GM12878 (cell line): ENCODE measurements at regions not wholly inside any gene's neighbourhood (a gene's known extent, or its start where the extent isn't known, plus 50 kb on each side); places are given as distances from the start of the nearest gene placed in this dataset.

Experiments used
- ATAC-seq: fragments of 200-7000 bp; cut with Tn5 transposase; 3 replicates; pipeline ENCODE4 v1.9.1; 2020; ENCODE audit warnings: mild to moderate bottlenecking, moderate library complexity
- BruUV-seq: library from RNA; stranded (reverse); fragments of 400-500 nt; replicated peaks from 2 replicates; lab custom pipeline; 2021; lab: Mats Ljungman, UMichigan
- CTCF ChIA-PET: fragments of 300-600 bp; sonication (Branson Sonifier 250); formaldehyde crosslinking; extraction: SDS; loops from one replicate; lab custom pipeline; 2021; ENCODE audit warnings: inconsistent platforms; lab: Yijun Ruan, JAX
- POLR2A ChIA-PET: fragments of 350-600 bp; formaldehyde crosslinking; extraction: SDS; loops from one replicate; lab custom pipeline; 2021; ENCODE audit warnings: inconsistent platforms; lab: Charles Lee
- RAD21 ChIA-PET: fragments of 300-600 bp; sonication (Branson Sonifier 250); formaldehyde crosslinking; loops from one replicate; lab custom pipeline; 2023; ENCODE audit warnings: antibody characterized with exemption; ENCODE audit not compliant: unreplicated experiment; lab: Charles Lee
- SMC1A ChIA-PET: fragments of 300-600 bp; sonication (Branson Sonifier 250); formaldehyde crosslinking; loops from one replicate; lab custom pipeline; 2023; ENCODE audit not compliant: unreplicated experiment, uncharacterized antibody; lab: Charles Lee
- DNase-seq: peaks from one replicate; pipeline ENCODE4 v3.0.0-alpha.2; 2011; ENCODE audit warnings: low read depth, low spot score
- FAIRE-seq: peaks from 3 replicates; lab custom pipeline; 2011; peaks lifted over from hg19 to GRCh38; lab: Jason Lieb, UNC
- H2AFZ ChIP-seq: 2 replicates; pipeline ENCODE4 v1.6.0; 2011; ENCODE audit warnings: low read depth, low read length, control low read depth; ENCODE audit not compliant: control insufficient read depth
- H3K27ac ChIP-seq: 2 replicates; pipeline ENCODE4 v1.5.1; 2011; ENCODE audit warnings: control low read depth; ENCODE audit not compliant: control insufficient read depth, insufficient read depth
- H3K27me3 ChIP-seq, 2 experiments: replicated peaks in 1 of 2; 2 replicates each; pipeline versions ENCODE4 v1.6.0 to v1.6.1; 2011; ENCODE audit warnings: low read length in 1 of 2; ENCODE audit not compliant: control insufficient read depth in 2 of 2, insufficient read depth in 2 of 2
- H3K36me3 ChIP-seq, 2 experiments: 2 replicates each; pipeline ENCODE4 v1.5.1; 2011; ENCODE audit warnings: low read length in 1 of 2; ENCODE audit not compliant: control insufficient read depth in 2 of 2, insufficient read depth in 2 of 2
- H3K4me1 ChIP-seq: 2 replicates; pipeline ENCODE4 v1.6.1; 2011; ENCODE audit warnings: mild to moderate bottlenecking, low read length, moderate library complexity, mixed read lengths; ENCODE audit not compliant: control insufficient read depth, insufficient read depth
- H3K4me2 ChIP-seq: 2 replicates; pipeline ENCODE4 v1.6.0; 2011; ENCODE audit warnings: control low read depth; ENCODE audit not compliant: control insufficient read depth, insufficient read depth
- H3K4me3 ChIP-seq: fragments of 200-600 bp; sonication (generic); 2 replicates; pipeline ENCODE4 v1.5.1; 2016
- H3K79me2 ChIP-seq: 2 replicates; pipeline ENCODE4 v1.6.0; 2011; ENCODE audit warnings: low read length; ENCODE audit not compliant: control insufficient read depth, insufficient read depth
- H3K9ac ChIP-seq: 2 replicates; pipeline ENCODE4 v1.8.0; 2011; ENCODE audit warnings: low read length, control low read depth, mixed read lengths; ENCODE audit not compliant: control insufficient read depth, insufficient read depth
- H3K9me3 ChIP-seq: replicated peaks from 3 replicates; pipeline ENCODE4 v1.5.1; 2011; ENCODE audit warnings: mild to moderate bottlenecking, low read length; ENCODE audit not compliant: control insufficient read depth, insufficient read depth
- H4K20me1 ChIP-seq: 2 replicates; pipeline ENCODE4 v1.6.0; 2011; ENCODE audit not compliant: control insufficient read depth, insufficient read depth
- E4F1 ChIP-seq: fragments of 450-650 bp; IDR thresholded peaks from 2 replicates; pipeline ENCODE4 v1.6.1; 2018; ENCODE audit warnings: borderline replicate concordance, mild to moderate bottlenecking; ENCODE audit not compliant: partially characterized antibody
- FOS ChIP-seq: IDR thresholded peaks from 3 replicates; pipeline ENCODE4 v1.6.1; 2011; ENCODE audit warnings: borderline replicate concordance; ENCODE audit not compliant: insufficient read length; ENCODE audit errors: extremely low read depth
- HCFC1 ChIP-seq: fragments of 150-350 bp; IDR thresholded peaks from 2 replicates; pipeline ENCODE4 v1.6.1; 2014; ENCODE audit warnings: low read length
- HSF1 ChIP-seq: fragments of 150-350 bp; IDR thresholded peaks from 2 replicates; pipeline ENCODE4 v1.6.1; 2014; ENCODE audit warnings: mild to moderate bottlenecking, low read depth, low read length
- IRF3 ChIP-seq: fragments of 450-650 bp; IDR thresholded peaks from 2 replicates; pipeline ENCODE4 v1.6.1; 2014; ENCODE audit warnings: mild to moderate bottlenecking
- POU2F2 ChIP-seq: IDR thresholded peaks from 3 replicates; pipeline ENCODE4 v1.6.1; 2011; ENCODE audit warnings: low read depth, mild to moderate bottlenecking, low read length, borderline replicate concordance
- SRF ChIP-seq, 2 experiments: IDR thresholded peaks; 2 replicates each; pipeline ENCODE4 v1.6.1; 2011; ENCODE audit warnings: low read depth in 2 of 2, low read length in 2 of 2, mild to moderate bottlenecking in 1 of 2, moderate library complexity in 1 of 2
- TCF3 ChIP-seq: IDR thresholded peaks from 2 replicates; pipeline ENCODE4 v1.6.1; 2012; ENCODE audit warnings: low read depth, mild to moderate bottlenecking, low read length, borderline replicate concordance; ENCODE audit not compliant: insufficient read depth
- ZBED1 ChIP-seq: IDR thresholded peaks from 2 replicates; pipeline ENCODE4 v1.6.1; 2016; ENCODE audit warnings: borderline replicate concordance
- ZNF217 ChIP-seq: fragments of 450-650 bp; IDR thresholded peaks from 2 replicates; pipeline ENCODE4 v1.6.1; 2017; ENCODE audit warnings: antibody characterized with exemption, mild to moderate bottlenecking
- ZNF384 ChIP-seq: IDR thresholded peaks from 2 replicates; pipeline ENCODE4 v1.6.1; 2012; ENCODE audit warnings: low read depth, mild to moderate bottlenecking, low read length, improper control_type of control experiment, borderline replicate concordance
- WGBS: methylation state at CpG from one replicate; pipeline ENCODE4 v1.1.6; 2016; ENCODE audit warnings: low lambda C conversion rate; ENCODE audit not compliant: insufficient replicate concordance, insufficient coverage; ENCODE audit errors: missing lambda C conversion rate; 5-methylcytosine and 5-hydroxymethylcytosine counted together
- in situ Hi-C: fragments of 300-500 bp; cut with MboI; formaldehyde crosslinking; loops from 9 replicates; pipeline ENCODE4 v1.14.3; 2018; ENCODE audit warnings: mixed read lengths
- intact Hi-C: fragments of 100-400 bp; cut with micrococcal nuclease; formaldehyde crosslinking; loops from one replicate; pipeline ENCODE4 v1.14.2; 2022; ENCODE audit not compliant: unreplicated experiment
- TF ChIP-seq, protein P1 (sequence below): IDR thresholded peaks from 2 replicates; pipeline ENCODE4 v1.6.1; 2011; ENCODE audit warnings: borderline replicate concordance, low read depth, mild to moderate bottlenecking, moderate library complexity, mixed read lengths, low read length; ENCODE audit not compliant: insufficient read depth; ENCODE audit errors: extremely low read length
- TF ChIP-seq, protein P2 (sequence below): fragments of 450-650 bp; IDR thresholded peaks from 2 replicates; pipeline ENCODE4 v1.6.1; 2017; ENCODE audit warnings: mild to moderate bottlenecking, low read depth, inconsistent platforms; ENCODE audit not compliant: poor library complexity, severe bottlenecking

DNA sequence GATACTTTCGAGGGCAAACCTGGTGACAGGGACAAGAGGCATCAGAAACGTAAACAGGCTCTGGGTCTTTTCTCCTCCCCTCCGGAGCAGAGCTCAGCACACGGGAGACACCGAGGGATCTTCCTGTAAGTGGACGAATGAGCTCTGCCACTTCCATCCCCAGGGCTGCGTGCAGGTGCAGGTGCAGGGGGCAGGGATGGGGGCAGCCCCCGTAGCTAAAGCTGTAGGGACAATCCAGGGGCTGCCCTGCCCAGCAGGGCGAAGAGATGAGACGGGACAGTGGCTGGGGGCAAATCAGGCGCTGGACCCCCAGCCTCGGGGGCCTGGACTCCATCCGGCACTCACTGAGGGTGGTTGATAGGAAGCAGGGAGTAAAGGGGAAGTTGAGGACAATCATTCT lies 505.4 kb downstream of the BRD1 start:
- no peak for DNase-seq
- Histone ChIP-seq H3K9ac (no peak overlapping the region), H3K4me3 (no peak overlapping the region), H3K4me2 (no peak overlapping the region), H3K27me3 (no peaks in the 10 kb centered on the region), H3K4me1 (no peaks in the 10 kb centered on the region), H3K79me2 (no peaks in the 10 kb centered on the region), H2AFZ (no peak overlapping the region), H4K20me1 (no peaks in the 10 kb centered on the region), H3K36me3 (no peaks in the 10 kb centered on the region), H3K27ac (no peak overlapping the region), H3K9me3 (no peaks in the 10 kb centered on the region; the same call in 2 of the 3 replicates)
- ChIA-PET CTCF (no interaction called here), POLR2A (no interaction called here), SMC1A (no interaction called here), RAD21 (no interaction called here)
- FAIRE-seq, result no peak
- WGBS, result 48% methylated on average over 13 of the region's 13 CpGs
- no peak for ATAC-seq
- intact Hi-C loops (no loop called here), in situ Hi-C loops (no loop called here)
- no TSS peak for BruUV-seq
- TF ChIP-seq FOS, result no peak
- no peak for TF ChIP-seq ZNF384
- no peak for TF ChIP-seq ZNF217
- TF ChIP-seq, protein P1, sequence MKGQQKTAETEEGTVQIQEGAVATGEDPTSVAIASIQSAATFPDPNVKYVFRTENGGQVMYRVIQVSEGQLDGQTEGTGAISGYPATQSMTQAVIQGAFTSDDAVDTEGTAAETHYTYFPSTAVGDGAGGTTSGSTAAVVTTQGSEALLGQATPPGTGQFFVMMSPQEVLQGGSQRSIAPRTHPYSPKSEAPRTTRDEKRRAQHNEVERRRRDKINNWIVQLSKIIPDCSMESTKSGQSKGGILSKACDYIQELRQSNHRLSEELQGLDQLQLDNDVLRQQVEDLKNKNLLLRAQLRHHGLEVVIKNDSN, result no peak
- TF ChIP-seq IRF3, result no peak
- no peak for TF ChIP-seq SRF (IDR thresholded peaks at IDR 0.05; ENCODE audit: low read depth in 2 of 2, low read length in 2 of 2)
- TF ChIP-seq HSF1, result no peak
- no peak for TF ChIP-seq ZBED1
- no peak for TF ChIP-seq HCFC1
- TF ChIP-seq, protein P2, sequence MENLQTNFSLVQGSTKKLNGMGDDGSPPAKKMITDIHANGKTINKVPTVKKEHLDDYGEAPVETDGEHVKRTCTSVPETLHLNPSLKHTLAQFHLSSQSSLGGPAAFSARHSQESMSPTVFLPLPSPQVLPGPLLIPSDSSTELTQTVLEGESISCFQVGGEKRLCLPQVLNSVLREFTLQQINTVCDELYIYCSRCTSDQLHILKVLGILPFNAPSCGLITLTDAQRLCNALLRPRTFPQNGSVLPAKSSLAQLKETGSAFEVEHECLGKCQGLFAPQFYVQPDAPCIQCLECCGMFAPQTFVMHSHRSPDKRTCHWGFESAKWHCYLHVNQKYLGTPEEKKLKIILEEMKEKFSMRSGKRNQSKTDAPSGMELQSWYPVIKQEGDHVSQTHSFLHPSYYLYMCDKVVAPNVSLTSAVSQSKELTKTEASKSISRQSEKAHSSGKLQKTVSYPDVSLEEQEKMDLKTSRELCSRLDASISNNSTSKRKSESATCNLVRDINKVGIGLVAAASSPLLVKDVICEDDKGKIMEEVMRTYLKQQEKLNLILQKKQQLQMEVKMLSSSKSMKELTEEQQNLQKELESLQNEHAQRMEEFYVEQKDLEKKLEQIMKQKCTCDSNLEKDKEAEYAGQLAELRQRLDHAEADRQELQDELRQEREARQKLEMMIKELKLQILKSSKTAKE, result no peak
- no peak for TF ChIP-seq E4F1
- no peak for TF ChIP-seq TCF3
- TF ChIP-seq POU2F2, result no peak
